Middle frontal gyrus (tissue), 1 donor: ENCODE measurements at regions not wholly inside any gene's neighbourhood (a gene's known extent, or its start where the extent isn't known, plus 50 kb on each side); places are given as distances from the start of the nearest gene placed in this dataset.
"Not testable (repeated sequence)": the region's sequence is repeated elsewhere in the genome, so short reads cannot be mapped to it uniquely, and the experiment has no call there.

Source experiments
- DNase-seq: peaks from one replicate; pipeline ENCODE4 v3.0.0-alpha.2; 2015; ENCODE audit warnings: low spot score; ENCODE audit errors: extremely low spot score

GRCh38 chr6:92952111-92952510 is 467.2 kb downstream of the EPHA7 start:
- DNase-seq: not testable (repeated sequence)

DNA sequence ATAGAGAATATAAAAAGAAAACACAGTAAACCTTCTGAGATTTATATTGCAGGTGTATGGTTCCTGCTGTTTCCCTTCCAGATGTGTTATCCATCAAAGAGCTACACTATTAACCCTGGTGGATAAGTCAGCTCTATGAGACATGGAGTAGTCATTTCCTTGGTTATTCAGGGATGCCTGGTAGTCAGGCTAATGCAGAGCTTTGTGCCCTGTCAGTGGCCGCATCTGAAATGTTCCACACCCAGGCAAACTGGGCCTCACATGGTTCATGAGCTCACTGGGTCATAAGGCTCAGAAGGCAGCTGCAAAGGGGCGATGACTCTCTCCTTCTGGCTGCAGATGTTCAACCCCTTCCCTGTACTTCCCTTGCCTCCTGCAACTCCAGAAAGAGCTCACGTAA is 473.6 kb downstream of the EPHA7 start:
- DNase-seq: no peak

GRCh38 chr6:92944132-92944531 is 475.2 kb downstream of the EPHA7 start:
- DNase-seq: no peak

- no peak for DNase-seq
Measured at GRCh38 chr6:92942549-92942948, 476.8 kb downstream of the EPHA7 start.

DNA sequence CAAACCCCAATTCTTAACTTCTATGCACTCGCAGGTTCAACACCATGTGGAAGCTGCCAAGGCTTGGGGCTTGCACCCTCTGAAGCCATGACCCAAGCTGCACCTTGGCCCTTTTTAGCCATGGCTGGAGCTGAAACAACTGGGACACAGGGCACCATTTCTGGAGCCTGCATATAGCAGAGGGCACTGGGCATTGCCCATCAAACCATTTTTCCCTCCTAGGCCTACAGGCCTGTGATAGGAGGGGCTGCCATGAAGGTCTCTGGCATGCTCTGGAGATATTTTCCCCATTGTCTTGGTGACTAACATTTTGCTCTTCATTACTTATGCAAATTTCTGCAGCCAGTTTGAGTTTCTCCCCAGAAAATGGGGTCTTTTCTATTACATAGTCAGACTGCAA is 484.7 kb downstream of the EPHA7 start:
- no peak for DNase-seq

DNA sequence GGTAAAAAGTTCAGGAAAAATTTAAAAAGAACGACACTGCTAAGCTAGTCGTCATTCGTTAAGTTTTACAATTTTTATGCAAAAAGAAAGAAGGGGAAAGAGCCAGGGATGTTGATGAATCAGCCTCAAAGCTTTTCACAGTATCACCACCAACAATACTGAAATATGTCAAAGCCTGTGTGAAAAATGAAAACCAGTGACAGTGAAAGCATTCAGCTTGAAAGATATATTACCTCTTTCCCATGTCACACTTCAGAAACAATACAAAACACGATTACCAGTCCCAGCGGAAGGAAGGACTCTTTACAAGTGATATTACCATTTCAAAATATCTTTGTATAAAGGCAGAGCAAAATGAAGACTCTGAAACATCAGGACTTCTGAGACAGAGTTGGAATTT is 489.2 kb downstream of the EPHA7 start:
- no peak for DNase-seq

- no peak for DNase-seq
Measured at GRCh38 chr6:92922216-92922806, 497.0 kb downstream of the EPHA7 start.

GRCh38 chr6:92915466-92915865 is 503.9 kb downstream of the EPHA7 start:
- DNase-seq: no peak

- DNase-seq: no peak
Measured at GRCh38 chr6:92911301-92911700, 508.1 kb downstream of the EPHA7 start.

DNA sequence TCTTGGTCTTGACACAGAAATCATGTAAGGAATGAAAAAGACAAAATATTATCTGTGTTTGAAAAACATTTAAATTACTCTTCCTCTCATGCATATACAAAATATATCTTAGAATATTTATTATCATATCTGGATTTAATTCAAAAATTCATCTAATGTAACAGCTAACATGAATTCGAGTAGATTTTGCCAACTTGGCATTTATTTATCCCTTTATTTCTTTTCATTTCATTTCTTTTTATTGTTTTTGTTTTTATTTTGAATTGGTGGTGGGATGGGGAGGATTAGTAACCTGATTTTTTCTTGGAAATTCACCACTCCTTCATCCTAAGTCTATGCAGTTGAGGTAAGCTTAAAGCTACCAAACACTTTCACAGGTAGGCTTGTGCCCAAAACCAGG is 508.7 kb downstream of the EPHA7 start:
- no peak for DNase-seq

GRCh38 chr6:92906385-92906784 is 513.0 kb downstream of the EPHA7 start:
- DNase-seq: no peak

DNA sequence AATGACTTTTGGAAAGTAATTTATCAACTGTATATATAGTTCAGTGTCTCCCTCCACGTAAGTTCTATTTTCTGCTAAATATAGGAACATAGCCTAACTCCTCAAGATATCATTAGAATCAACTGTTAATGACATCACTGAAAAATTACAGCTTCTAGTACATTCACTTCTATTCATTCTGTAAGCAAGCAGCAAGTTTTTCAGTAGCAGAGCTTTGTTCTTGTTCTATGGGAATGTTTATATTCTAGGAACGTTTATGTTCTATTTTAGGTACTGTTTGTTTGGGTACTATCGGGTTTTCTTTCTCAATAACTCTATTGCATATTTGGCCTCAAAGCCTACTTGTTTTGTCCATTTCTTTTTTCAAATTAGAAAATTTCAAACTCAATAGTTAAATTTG is 525.6 kb downstream of the EPHA7 start:
- no peak for DNase-seq

GRCh38 chr6:92892626-92893170 is 526.7 kb downstream of the EPHA7 start:
- peak; percentile 15 for DNase-seq

GRCh38 chr6:92888316-92888715 is 531.0 kb downstream of the EPHA7 start:
- DNase-seq: no peak

- no peak for DNase-seq
Measured at GRCh38 chr6:92887871-92888270, 531.5 kb downstream of the EPHA7 start.

GRCh38 chr6:92879526-92879925 is 539.8 kb downstream of the EPHA7 start:
- no peak for DNase-seq

GRCh38 chr6:92864966-92865555 is 554.3 kb downstream of the EPHA7 start:
- DNase-seq: no peak

GRCh38 chr6:92849636-92850035 is 569.7 kb downstream of the EPHA7 start:
- no peak for DNase-seq

DNA sequence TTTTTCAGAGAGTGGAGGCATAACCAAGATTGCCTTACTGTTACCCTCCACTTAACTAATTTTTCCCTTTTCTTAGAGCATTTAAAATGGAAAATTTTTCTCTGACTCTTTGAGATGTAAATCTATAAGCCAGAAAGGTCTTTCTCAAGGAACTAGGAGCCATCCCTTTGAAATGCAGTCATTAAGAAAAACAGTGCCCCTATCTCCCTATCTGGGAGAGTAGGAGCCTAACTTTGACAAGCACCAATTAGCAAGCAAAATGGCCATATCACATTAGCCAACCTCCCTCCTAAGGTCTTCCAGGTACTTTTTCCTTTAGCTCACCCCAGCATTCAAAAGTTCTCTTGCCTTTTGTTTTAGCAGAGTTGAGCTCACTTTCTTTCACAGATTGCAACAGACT is 570.5 kb downstream of the EPHA7 start:
- no peak for DNase-seq

- no peak for DNase-seq
Measured at GRCh38 chr6:92848459-92848858, 570.9 kb downstream of the EPHA7 start.

GRCh38 chr6:92847988-92848387 is 571.4 kb downstream of the EPHA7 start:
- DNase-seq: no peak

DNA sequence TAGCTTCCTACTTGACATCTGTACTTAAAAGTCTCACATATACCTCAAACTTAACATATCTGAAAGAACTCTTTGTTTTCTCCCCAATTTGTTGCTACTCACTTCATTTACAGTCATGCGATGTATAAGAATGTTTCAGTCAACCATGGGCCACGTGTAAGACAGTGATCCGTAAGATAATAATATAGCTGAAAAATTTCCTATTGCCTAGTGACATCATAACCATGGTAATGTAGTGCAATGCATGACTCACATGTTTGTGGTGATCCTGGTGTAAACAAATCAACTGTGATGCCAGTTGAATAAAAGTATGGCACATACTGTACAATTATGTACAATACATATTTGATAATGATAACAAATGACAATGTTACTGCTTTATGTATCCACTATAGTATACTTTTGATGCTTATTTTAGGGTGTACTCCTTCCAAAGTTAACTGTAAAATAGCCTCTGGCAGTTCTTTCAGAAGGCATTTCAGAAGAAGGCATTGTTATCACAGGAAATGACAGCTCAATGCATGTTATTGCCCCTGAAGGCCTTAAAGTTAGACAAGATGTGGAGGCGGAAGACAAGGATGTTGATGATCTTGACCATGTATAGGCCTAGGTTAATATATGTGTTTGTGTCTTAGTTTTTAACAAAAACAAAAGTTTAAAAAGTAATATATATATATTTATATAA is 579.0 kb downstream of the EPHA7 start:
- no peak for DNase-seq

- DNase-seq: no peak
Measured at GRCh38 chr6:92828788-92829187, 590.6 kb downstream of the EPHA7 start.
